Ishikawa (cell line): ENCODE measurements at regions not wholly inside any gene's neighbourhood (a gene's known extent, or its start where the extent isn't known, plus 50 kb on each side); places are given as distances from the start of the nearest gene placed in this dataset.

Source experiments
- CEBPB ChIP-seq: IDR thresholded peaks from 2 replicates; pipeline ENCODE4 v1.6.1; 2012
- CREB1 ChIP-seq: IDR thresholded peaks from 2 replicates; pipeline ENCODE4 v1.6.1; 2012; ENCODE audit warnings: low read depth
- EP300 ChIP-seq: IDR thresholded peaks from 2 replicates; pipeline ENCODE4 v1.6.1; 2012; ENCODE audit warnings: borderline replicate concordance
- MAX ChIP-seq: IDR thresholded peaks from 2 replicates; pipeline ENCODE4 v1.6.1; 2012
- TCF12 ChIP-seq: IDR thresholded peaks from 2 replicates; pipeline ENCODE4 v1.6.1; 2012; ENCODE audit warnings: low read depth

DNA sequence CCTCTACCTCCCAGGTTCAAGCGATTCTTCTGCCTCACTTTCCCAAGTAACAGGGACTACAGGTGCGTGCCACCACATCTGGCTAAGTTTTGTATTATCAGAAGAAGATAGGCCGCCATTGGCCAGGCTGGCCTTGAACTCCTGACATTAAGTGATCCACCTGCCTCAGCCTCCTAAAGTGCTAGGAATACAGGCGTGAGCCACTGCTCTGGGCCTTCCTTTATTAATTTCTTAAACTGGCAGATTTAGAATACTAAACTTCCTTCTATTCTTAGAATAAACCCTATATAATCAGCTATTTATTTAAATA lies 86.6 kb downstream of the HFE start:
- TF ChIP-seq MAX (no peak), CREB1 (no peak), CEBPB (no peak), TCF12 (no peak), EP300 (no peak)
